Peyer's patch (tissue), 4 donors: ENCODE measurements at regions not wholly inside any gene's neighbourhood (a gene's known extent, or its start where the extent isn't known, plus 50 kb on each side); places are given as distances from the start of the nearest gene placed in this dataset.
A peak's percentile ranks its signal among the peaks of the same experiment; 100 is the strongest.

Experiments used
- DNase-seq, 3 donors: peaks; one replicate each; pipeline ENCODE4 v3.0.0-alpha.2; 2017 to 2019
- H3K27ac ChIP-seq, 4 donors: fragments of 200-600 bp; sonication (generic); one replicate each; pipeline ENCODE4 v1.5.1; 2016 to 2019
- H3K27me3 ChIP-seq, 2 donors: fragments of 200-600 bp; sonication (generic); one replicate each; pipeline ENCODE4 v1.5.1; 2019
- H3K36me3 ChIP-seq, 3 donors: fragments of 200-600 bp; sonication (generic); one replicate each; pipeline ENCODE4 v1.5.1; 2016 to 2019
- H3K4me1 ChIP-seq, 4 donors: fragments of 200-600 bp; sonication (generic); one replicate each; pipeline ENCODE4 v1.5.1; 2016 to 2019
- H3K4me3 ChIP-seq, 4 donors: fragments of 200-600 bp; sonication (generic); 1 replicate in 3 of 4; 2 replicates in 1 of 4; pipeline ENCODE4 v1.5.1; 2016 to 2019; ENCODE audit warnings: mild to moderate bottlenecking in 1 of 4
- H3K9me3 ChIP-seq, 4 donors: fragments of 200-600 bp; sonication (generic); one replicate each; pipeline ENCODE4 v1.5.1; 2016 to 2019; ENCODE audit warnings: mild to moderate bottlenecking in 1 of 4
- POLR2A ChIP-seq, 2 donors: fragments of 450-650 bp; IDR thresholded peaks; one replicate each; pipeline ENCODE4 v1.5.1; 2017; ENCODE audit warnings: antibody characterized with exemption in 2 of 2, mild to moderate bottlenecking in 2 of 2, moderate library complexity in 2 of 2
- TF ChIP-seq, protein P1 (sequence below), 6 experiments: fragments of 450-650 bp in 4 of 6; fragments of 200-600 bp in 2 of 6; sonication (generic) in 1 of 6; IDR thresholded peaks; one replicate each; pipeline ENCODE4 v1.5.1; 2017 to 2019; ENCODE audit warnings: antibody characterized with exemption in 6 of 6, mild to moderate bottlenecking in 3 of 6, moderate library complexity in 1 of 6

DNA sequence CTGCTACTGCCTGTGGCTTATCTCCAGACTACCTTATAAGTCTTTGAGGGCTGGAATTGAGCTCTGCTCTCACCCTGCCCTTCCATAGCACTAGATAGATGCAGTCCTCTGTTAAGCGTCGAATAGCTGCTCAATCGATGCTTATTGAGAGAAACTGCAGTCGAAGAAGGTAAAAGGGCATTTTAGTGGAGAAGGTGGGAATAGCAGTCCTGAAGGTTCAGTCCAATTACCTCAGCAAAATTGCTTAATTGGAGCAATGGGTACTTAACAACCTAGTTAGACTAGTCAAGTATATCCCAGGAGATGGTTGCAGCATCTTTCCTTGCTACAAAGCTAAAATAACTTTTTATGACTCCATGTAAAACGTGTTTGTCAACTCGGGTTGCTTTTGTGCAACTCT lies 66.8 kb upstream of the NT5E start:
- no peak overlapping the region for H3K4me3 ChIP-seq
- TF ChIP-seq, protein P1, sequence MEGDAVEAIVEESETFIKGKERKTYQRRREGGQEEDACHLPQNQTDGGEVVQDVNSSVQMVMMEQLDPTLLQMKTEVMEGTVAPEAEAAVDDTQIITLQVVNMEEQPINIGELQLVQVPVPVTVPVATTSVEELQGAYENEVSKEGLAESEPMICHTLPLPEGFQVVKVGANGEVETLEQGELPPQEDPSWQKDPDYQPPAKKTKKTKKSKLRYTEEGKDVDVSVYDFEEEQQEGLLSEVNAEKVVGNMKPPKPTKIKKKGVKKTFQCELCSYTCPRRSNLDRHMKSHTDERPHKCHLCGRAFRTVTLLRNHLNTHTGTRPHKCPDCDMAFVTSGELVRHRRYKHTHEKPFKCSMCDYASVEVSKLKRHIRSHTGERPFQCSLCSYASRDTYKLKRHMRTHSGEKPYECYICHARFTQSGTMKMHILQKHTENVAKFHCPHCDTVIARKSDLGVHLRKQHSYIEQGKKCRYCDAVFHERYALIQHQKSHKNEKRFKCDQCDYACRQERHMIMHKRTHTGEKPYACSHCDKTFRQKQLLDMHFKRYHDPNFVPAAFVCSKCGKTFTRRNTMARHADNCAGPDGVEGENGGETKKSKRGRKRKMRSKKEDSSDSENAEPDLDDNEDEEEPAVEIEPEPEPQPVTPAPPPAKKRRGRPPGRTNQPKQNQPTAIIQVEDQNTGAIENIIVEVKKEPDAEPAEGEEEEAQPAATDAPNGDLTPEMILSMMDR (IDR thresholded peaks at IDR 0.05) = peak in 1 of 6 experiments; percentile 19
- no peak for TF ChIP-seq POLR2A (IDR thresholded peaks at IDR 0.05)
- H3K36me3 ChIP-seq = no peaks in the 10 kb centered on the region
- DNase-seq = no peak
- peaks cover 0 to 1% (median 0%) of the 10 kb centered on the region in 4 donors for H3K4me1 ChIP-seq
- H3K27ac ChIP-seq = no peak overlapping the region
- H3K27me3 ChIP-seq = no peaks in the 10 kb centered on the region
- no peaks in the 10 kb centered on the region for H3K9me3 ChIP-seq

- no peaks in the 10 kb centered on the region for H3K4me1 ChIP-seq
- no peaks in the 10 kb centered on the region for H3K27me3 ChIP-seq
- no peak for TF ChIP-seq POLR2A (IDR thresholded peaks at IDR 0.05)
- TF ChIP-seq, protein P1 (IDR thresholded peaks at IDR 0.05) = no peak
- no peaks in the 10 kb centered on the region for H3K36me3 ChIP-seq
- no peak overlapping the region for H3K27ac ChIP-seq
- H3K9me3 ChIP-seq = no peaks in the 10 kb centered on the region
- DNase-seq = no peak
- no peak overlapping the region for H3K4me3 ChIP-seq
Measured at GRCh38 chr6:85382541-85382940, 67.3 kb upstream of the NT5E start.

DNA sequence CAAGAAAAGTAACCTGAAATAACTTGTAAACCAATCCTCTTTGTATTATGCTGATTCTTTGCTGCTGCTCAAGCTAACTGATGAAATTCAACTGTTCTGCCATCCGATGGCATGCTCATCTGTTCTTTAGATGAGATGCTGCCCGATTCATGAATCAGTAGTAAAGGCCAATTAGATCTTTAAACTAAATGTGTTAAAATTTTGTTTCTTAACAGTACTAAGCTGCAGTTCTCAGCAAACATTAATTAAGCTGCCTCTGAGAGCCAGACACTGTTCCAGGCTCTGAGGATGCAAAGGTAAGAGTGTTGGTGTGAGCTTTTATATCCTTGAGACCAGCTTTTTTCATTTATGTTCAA lies 77.0 kb upstream of the NT5E start:
- H3K27ac ChIP-seq = no peak overlapping the region
- DNase-seq = no peak
- H3K4me3 ChIP-seq = no peak overlapping the region
- no peaks in the 10 kb centered on the region for H3K4me1 ChIP-seq
- no peaks in the 10 kb centered on the region for H3K36me3 ChIP-seq
- no peaks in the 10 kb centered on the region for H3K27me3 ChIP-seq
- TF ChIP-seq, protein P1 (IDR thresholded peaks at IDR 0.05) = no peak
- no peak for TF ChIP-seq POLR2A (IDR thresholded peaks at IDR 0.05)
- no peaks in the 10 kb centered on the region for H3K9me3 ChIP-seq

DNA sequence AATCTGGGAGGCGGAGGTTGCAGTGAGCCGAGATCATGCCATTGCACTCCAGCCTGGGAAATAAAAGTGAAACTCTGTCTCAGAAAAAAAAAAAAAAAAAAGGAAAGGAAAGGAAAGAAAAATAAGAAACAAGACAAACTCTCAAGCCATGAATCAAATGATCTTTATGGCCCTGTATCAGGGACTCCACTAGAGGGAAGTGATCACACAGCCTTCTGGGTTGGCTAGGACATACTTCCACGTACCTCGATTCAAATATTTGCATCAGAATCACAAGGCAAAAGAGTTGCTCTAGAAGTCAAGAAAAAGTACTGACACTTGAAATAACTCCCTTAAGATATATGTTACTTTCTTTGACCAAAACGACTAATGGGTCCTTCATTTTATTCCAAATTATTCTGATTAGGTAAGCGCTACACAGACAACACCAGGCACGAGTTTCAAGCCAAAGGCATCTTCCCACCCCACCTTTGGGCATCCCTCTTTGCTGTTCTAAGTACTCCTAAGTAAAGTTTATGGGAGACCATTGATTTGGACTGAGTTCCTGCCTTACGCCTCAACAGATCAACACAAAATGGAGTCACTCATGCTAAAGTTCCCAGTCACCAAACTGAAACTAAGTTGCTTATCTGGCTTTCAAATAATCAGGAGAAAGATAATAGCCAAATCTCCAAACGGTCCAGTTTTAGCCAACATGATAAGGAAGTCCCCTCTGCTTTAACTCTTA lies 77.5 kb upstream of the NT5E start:
- Histone ChIP-seq H3K36me3 (no peaks in the 10 kb centered on the region), H3K4me1 (no peaks in the 10 kb centered on the region), H3K27ac (no peak overlapping the region), H3K9me3 (no peaks in the 10 kb centered on the region), H3K4me3 (no peak overlapping the region), H3K27me3 (no peaks in the 10 kb centered on the region)
- no peak for DNase-seq
- TF ChIP-seq, protein P1 (IDR thresholded peaks at IDR 0.05) = peak in 3 of 6 experiments; percentile 37 to 48 (median 41)
- TF ChIP-seq POLR2A (IDR thresholded peaks at IDR 0.05) = no peak

DNA sequence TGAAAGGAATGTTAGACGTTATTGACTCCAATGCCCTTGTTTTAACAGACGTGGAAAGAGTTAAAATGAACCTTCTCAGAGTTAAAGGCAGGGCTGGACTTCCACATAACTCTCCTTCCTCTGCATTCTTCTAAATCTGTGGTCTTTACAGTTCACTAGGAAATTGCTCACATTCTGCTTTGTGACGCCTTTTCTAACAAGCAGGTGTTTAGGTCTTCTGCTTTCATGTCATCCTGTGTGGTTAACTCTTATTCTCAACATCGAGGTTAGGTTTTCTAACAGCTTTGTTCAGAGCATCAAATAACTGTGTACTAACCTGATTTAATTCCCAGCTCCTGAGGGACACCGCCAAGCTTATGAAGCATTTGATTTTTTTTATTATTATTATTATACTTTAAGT lies 81.3 kb upstream of the NT5E start:
- DNase-seq = no peak
- Histone ChIP-seq H3K9me3 (no peaks in the 10 kb centered on the region), H3K27ac (no peak overlapping the region), H3K4me1 (no peaks in the 10 kb centered on the region), H3K27me3 (no peaks in the 10 kb centered on the region), H3K36me3 (no peaks in the 10 kb centered on the region), H3K4me3 (no peak overlapping the region)
- TF ChIP-seq, protein P1 (IDR thresholded peaks at IDR 0.05) = no peak
- no peak for TF ChIP-seq POLR2A (IDR thresholded peaks at IDR 0.05)

- Histone ChIP-seq H3K27me3 (no peaks in the 10 kb centered on the region), H3K4me1 (no peaks in the 10 kb centered on the region), H3K27ac (no peak overlapping the region), H3K36me3 (no peaks in the 10 kb centered on the region), H3K4me3 (no peak overlapping the region), H3K9me3 (no peaks in the 10 kb centered on the region)
- TF ChIP-seq POLR2A (IDR thresholded peaks at IDR 0.05) = no peak
- TF ChIP-seq, protein P1 (IDR thresholded peaks at IDR 0.05) = no peak
- DNase-seq = no peak
Measured at GRCh38 chr6:85364344-85364743, 85.5 kb upstream of the NT5E start.
